ENCODE measurements at regions not wholly inside any gene's neighbourhood (a gene's known extent, or its start where the extent isn't known, plus 50 kb on each side); places are given as distances from the start of the nearest gene placed in this dataset.
"Not testable (repeated sequence)": the region's sequence is repeated elsewhere in the genome, so short reads cannot be mapped to it uniquely, and the experiment has no call there.

DNA sequence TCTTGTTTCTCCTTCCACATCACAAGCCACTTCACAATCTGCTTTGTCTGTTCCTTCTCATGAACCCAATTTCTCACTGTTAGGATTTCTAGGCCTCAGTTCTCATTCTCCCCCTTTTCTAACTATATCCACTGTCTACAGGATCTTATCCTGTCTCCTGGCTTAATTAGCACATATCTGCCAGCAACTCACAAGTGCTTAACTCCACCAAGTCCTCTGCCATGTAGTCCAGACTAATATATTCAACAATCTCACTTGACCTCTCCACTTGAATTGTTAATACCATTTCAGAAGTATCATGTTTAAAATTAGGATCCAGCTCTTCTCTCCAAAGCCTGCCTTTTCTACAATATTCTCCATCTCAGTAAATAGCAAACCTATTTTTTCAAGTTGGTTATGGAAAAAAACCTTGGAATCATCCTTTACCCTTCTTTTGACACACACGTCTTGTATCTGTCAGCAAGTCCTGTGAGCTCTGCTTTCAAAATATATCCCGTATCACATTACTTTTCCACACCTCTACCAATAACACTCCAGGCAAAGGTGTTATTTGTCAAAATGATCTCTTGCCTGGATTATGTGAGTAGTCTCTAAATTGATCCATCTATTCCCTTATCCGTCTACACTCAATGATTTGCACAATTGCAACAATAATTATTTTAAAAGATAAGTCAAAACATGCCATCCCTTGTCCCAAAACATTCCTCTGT is 127.2 kb upstream of the SLIT2 start:
- no peak for DNase-seq (ENCODE audit: low read depth in 2 of 2, low spot score in 1 of 2)

DNA sequence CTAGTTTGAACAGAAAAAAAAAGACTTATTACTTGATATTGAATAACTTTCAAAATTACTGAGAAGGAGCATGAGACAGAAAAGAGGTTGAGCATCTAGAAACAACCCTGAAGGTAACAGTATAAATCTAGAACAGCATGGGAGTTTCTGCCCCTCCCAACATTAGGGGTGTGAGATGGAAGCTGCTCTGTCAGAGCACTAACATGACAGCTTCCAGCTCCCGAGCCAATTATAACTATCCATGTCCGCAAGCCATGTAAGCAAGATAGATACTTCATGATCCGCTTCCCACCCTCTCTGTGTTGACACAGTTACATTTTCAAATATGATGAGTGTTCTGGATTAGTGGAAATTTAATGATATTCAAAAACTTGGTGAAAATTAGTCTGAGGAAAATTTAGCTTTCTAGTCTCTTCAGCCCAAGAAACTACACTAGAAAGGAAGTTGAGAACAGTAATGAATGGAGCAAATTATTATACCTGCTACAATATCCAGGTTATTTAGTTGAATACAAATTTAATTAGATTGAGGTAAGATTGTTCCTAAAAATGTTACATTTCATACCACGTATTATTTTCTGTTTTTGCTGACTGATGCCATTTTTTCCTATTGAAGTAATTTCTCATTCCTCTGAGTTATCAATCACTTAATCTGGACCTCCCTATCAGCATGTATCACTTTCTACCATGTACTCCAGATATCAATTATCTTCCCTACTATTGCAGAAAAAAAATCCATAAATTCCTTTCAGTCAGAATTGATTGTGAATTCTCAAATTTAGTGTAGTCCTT is 129.3 kb upstream of the SLIT2 start:
- DNase-seq (ENCODE audit: low read depth in 2 of 2, low spot score in 1 of 2), result no peak

DNA sequence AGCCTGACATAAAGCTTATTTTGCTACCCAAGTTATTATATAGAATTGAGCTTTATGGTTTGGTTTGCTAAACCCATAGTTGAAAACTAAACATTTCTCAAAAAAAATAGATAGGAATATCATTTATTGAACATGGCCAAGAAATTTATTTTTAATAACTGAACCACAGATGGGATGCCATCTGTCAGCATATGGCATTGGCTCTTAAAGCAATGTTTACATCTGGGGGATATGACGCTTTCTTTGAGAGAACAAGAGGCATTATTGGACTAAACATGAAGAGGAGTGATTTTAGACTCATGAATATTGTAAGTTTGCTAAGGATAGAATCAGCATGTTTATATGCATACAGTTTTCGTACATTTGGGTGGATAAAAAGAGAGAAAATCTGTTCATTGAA is 132.6 kb upstream of the SLIT2 start:
- DNase-seq (ENCODE audit: low read depth in 2 of 2, low spot score in 1 of 2), result no peak

DNA sequence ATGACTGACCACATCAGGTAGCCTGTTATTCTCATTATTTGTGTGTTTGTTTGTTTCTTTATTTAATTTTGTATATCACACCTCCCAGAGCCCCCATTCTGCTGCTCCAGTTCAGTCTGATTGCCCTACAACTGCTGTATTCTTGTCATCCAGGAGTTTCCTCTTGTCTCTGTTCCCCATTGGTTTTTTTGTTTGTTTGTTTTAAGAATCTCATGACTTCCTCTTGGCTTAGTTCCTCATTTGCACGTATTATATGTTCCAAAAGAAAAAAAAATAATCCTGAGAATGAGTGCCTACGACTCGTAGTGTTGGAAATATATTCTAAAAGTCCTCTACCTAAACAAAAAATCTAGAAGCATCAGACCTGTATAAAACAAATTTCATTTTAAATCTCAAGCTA is 142.3 kb upstream of the SLIT2 start:
- no peak for DNase-seq (ENCODE audit: low read depth in 2 of 2, low spot score in 1 of 2)

DNA sequence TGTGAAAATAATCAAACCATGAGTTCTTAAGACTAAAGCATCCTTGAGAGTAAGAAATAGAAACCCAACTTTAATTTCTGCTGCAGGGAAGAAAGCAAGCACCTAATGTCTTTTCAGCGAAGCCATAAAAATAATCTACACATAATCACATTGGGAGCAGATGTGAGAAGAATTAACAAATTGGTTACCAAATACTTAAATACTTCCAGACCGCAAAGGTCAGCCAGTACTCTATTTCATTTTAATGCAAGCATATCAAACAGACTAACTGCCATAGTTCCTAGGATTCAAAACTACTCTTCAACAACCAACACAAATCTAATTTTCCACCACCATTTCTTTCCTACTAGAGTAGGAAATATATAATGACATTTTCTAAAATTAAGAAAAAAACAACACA is 144.8 kb upstream of the SLIT2 start:
- DNase-seq (ENCODE audit: low read depth in 2 of 2, low spot score in 1 of 2), result no peak

DNA sequence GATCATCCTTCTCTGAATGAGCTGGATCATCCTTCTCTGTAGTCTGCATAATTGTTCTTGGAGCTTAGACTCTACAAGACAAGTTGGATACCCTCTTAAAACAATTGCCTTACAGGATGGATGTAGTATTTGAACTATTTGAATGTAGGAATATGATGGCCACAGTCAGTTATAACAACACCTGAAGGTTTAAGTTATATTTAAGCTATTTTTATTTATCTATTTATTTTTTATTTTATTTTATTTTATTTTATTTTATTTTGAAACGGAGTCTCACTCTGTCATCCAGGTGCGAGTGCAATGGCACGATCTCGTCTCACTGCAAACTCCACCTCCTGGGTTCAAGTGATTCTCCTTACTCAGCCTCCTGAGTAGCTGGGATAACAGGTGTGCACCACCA is 149.9 kb upstream of the SLIT2 start:
- DNase-seq (ENCODE audit: low read depth in 2 of 2, low spot score in 1 of 2), result no peak

DNA sequence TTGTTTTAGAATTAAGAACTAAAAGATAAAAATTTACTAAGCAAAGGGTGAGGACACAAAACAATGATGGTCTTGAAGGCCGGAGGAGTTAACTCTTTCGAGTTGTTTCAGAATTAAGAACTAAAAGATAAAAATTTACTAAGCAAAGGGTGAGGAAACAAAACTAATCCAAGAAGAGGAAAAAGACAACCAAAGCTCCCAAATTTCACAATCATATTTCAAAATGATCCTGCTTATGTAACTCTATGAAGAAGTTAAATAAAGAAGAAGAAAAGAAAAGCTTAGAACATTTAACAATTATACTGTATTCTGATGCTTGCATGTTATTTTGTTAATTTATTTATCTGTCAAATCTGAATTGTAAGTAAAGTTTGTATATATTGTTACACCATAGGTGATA is 154.8 kb upstream of the SLIT2 start:
- no peak for DNase-seq (ENCODE audit: low read depth in 2 of 2, low spot score in 1 of 2)

DNA sequence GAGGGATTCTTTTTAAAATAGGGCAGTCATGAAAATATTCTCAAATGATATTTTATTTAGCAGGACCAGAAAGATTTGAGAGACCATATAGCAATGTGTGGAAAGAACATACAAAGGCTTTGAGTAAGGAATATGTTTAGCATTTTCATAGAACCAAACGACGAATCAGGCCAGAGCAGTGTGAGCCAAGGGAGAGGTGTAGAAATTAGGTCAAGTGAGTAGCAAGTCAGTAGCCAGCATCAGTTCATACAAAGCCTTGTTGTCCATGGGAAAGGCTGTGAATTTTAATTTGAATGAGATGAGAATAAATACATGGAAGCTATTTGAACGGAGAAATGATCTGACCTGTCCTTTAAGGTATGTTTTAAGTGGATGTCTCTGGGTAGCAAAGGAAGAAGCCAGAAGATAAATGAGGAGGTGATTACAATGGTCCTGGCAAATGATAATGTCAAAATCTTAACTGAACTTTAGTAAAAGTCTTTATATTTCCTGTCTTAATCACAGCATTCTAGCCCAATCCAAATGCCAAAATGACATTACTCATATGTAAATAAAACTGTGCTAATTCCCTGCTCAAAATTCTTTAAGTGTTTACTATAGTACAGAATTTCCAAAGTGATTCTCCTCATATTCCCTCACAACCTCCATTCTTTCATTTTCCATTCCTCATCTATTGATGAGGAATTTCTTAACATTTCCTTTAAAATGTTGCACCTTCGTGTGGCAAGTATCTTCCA is 155.7 kb upstream of the SLIT2 start:
- DNase-seq (ENCODE audit: low read depth in 2 of 2, low spot score in 1 of 2), result no peak

DNA sequence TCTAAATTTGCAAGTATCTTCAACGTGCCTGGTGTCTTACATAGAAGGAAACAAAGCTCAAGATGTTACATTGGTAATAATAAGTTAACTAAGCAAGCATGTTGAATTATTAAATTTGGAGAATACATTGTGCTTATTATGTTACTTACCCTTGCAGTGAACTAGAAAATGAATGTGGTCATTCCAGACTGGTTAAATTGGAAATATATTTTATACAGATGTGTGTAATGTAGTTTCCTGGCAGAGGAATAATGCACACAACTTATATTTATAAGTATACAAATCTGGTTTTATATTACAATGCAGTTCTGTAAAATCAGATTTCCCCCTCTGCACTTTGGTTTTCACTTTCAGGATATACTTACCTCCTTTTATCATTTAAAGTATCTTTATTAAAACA is 159.9 kb upstream of the SLIT2 start:
- DNase-seq (ENCODE audit: low read depth in 2 of 2, low spot score in 1 of 2), result no peak

DNA sequence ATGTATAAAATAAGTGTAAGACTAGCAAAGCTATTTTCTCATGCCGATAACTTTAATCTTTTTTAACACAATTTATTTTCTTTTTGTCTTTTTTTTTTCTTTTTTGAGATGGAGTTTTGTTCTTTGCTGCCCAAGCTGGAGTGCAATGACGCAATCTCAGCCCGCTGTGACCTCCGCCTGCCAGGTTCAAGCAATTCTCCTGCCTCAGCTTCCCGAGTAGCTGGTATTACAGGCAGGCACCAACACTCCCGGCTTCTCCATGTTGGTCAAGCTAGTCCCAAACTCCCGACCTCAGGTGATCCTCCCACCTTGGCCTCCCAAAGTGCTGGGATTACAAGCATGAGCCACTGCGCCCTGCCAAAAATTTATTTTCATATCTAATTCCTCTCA is 164.2 kb upstream of the SLIT2 start:
- DNase-seq (ENCODE audit: low read depth in 2 of 2, low spot score in 1 of 2), result no peak

DNA sequence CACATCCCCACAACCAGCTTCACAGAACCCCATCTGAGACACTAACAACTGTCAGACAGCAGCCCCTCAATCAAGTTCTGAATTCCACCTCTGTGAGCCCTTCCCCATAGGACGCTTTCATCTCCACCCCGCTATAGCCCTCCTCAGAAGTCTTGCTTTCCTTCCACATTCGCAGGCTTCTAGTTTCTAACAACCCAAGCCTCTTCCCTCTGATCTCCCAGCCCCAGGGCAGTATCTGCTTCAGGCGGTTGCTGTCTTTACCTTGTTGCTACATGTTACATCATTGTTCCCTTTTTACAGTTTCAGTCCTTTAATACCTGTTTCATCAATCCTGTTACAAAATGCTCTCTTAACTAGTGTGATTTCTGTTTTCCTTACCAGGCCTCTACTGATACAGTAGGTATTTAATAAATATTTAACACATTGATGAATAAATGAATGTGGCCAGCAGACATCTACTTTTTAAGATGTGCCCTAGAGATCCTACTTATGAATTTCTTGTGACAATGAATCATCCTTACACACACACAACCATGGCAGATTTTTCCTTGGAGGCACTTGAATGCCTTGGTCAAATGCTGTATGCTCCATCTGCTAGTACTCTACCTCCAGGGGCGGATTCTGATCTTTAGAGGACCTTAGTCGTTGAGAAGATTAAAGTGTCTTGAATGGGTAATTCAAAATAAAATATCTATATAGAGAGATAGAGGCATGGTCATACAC is 164.7 kb upstream of the SLIT2 start:
- no peak for DNase-seq (ENCODE audit: low read depth in 2 of 2, low spot score in 1 of 2)

DNA sequence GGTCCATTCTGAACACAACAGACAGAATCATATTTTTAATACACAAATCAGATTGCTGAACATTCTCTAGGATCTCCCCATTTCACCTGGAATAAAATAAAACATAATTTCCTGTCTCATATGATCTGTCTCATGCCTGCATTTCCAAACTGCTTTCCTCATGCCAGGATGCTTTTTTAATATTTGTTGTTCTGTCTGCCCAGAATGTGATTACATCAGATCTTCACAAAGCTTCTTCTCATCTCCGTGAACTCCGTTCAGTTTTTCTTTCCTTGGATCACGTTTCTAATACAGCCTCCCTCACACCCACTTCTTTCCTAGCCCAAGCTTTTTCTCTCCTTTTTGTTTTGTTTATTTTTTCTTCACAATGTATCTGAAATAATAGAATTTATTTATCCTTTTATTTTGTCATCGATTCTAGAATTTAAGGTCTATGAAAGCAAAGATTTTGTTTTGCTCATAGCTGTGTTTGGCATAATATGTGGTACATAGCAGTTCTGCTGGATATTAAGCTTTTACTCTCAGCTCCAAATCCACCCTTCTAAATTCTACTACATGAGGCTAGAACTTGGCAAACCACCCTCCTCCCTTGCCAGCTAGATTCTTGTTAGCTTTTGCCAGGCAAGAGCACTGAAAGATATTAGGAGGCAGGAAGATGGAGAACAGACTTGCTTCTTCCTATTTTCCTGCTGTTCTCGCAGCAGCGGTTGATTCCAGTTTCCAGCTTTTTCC is 165.5 kb upstream of the SLIT2 start:
- no peak for DNase-seq (ENCODE audit: low read depth in 2 of 2, low spot score in 1 of 2)

DNA sequence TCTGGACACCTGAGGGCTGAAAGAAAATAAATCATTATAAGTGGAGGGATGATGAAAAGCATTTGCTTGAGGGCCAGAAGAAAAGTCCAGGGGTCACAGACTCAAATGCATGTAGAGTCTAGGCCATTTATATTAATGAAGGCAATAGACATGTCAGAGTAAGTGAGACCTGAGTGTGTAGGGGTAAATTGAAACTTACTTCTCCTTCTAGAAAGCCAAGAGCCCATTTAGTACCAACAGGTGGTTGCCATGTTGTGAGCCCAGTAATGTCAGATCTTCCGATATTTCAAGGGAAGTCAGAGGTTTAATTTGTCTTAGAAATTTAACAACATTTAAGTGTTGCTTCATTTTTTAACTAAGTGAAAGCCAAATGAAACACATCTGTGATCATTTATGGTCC is 166.1 kb upstream of the SLIT2 start:
- DNase-seq (ENCODE audit: low read depth in 2 of 2, low spot score in 1 of 2), result no peak

DNA sequence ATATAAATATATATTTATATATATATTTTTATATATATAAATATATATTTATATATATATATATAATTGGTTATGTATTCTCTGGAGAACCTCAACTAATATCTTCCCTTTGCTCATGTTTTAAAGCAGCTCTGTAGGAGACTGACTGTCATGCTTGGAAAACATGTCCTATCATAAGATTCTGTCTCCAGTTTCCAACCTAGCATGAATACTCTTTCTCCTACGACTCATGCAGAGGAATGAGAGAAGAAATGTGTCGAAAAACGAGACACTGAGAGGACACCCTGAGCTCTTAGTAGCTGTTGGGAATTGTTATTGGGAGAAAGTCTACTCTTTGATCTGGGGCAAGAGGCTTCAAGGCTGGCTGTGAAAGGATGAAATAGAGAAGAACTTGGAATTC is 166.5 kb upstream of the SLIT2 start:
- no peak for DNase-seq (ENCODE audit: low read depth in 2 of 2, low spot score in 1 of 2)

DNA sequence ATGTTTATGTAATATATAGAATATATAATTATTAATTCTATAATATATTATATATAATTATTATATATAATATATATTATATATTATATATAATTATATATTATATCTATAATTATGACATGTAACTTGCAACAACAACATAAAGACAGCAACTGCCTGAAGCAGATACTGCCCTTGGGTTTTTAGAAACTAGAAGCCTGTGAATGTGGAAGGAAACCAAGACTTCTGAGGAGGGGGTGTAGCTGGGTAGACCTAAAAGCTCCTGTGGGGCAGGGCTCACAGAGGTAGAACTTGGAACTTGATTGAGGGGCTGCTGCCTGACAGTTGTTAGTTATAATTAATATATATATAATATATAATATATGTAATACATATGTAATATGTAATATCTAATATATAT is 167.2 kb upstream of the SLIT2 start:
- DNase-seq (ENCODE audit: low read depth in 2 of 2, low spot score in 1 of 2), result no peak

DNA sequence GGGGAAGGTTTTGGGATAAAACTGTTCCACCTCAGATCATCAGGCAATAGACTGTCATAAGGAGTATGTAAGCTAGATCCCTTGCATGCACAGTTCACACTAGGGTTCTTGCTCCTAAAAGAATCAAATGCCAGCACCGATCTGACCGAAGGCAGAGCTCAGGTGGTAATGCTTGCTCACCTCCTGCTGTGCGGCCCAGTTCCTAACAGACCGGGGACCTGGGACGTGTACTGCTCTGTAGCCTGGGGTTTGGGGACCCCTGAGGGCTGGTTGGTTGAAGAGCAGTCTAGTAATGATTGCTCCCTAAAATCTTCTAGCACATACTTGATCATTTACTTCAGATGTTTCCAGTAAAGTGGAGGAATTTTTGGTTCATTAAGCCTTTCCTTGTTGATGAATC is 173.1 kb upstream of the SLIT2 start:
- no peak for DNase-seq (ENCODE audit: low read depth in 2 of 2, low spot score in 1 of 2)

DNA sequence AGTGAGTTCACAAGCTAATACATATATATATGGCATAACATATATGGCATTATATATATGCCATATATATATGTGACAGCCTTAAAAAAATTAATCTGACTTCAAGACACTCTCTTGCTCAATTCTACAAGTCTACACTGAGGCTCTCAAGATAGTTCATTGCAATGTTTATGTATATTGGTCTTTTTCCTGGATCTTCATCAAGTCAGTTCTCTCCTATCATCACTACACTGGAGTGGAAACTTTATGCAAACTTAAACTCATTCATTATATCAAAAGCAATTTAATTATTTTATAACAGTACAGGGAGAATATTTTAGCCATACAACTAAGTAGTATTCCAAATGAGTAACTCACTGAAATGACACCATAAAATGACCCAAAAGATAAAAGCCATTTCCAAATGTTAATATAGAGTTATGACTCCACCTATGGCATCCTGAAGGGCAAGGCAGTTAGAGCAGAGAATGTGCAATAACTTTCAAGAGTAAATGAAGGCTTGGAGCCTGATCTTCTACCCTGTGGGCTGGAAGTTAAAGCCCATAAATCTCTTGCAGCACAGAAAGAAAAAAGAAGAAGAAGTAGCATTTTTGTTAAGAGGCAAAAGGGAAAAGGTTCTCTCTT is 176.3 kb upstream of the SLIT2 start:
- DNase-seq (ENCODE audit: low read depth in 2 of 2, low spot score in 1 of 2), result no peak

DNA sequence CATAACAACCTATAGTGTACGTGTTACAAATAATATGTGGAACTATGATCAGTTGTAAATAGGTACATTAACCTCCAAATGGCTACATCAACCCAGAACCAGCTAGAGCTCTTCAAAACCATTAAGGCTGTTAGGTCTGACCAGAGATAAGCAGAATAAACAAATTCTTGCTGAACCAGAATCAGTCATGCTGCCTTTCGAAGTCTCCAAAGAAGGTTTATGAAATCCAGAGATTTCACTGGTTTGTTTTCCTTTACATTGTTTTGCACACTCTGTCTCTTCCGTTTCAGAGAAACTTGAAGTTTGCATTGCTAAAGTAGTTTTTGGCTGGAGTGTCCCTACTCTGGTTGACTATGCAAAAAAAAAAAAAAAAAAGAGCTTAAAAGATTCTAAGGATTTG is 177.3 kb upstream of the SLIT2 start:
- no peak for DNase-seq (ENCODE audit: low read depth in 2 of 2, low spot score in 1 of 2)

DNA sequence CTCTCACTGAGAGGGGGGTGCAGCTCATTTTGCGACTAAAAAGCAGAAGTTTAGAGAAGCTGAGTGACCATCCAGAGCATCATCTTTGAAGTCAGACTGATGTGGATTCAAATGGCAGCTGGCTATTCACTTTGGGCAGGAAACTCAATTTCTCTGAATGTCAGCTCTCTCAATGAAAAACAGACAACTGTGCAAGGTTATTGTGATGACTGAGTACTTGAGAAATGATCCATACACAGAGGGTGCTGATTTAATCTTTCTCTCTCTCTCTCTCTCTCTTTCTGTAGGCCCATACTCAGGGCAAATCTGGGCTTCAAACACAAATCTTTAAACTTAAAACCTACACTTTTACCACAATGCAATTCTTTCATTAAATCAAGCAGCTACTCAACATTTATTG is 185.8 kb upstream of the SLIT2 start:
- no peak for DNase-seq (ENCODE audit: low read depth in 2 of 2, low spot score in 1 of 2)

DNA sequence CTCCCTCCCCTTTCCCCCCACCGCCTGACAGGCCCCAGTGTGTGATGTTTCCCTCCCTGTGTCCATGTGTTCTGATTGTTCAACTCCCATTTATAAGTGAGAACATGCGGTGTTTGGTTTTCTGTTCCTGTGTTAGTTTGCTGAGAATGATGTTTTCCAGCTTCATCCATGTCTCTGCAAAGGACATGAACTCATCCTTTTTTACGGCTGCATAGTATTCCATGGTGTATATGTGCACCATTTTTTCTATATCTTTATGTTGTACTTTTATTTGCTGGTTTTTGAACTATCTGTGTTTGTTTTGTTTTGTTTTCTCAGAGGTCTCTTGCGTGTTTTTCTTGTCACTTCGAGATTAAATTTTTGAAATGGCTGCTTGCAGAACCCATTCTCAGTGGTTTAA is 188.8 kb upstream of the SLIT2 start:
- DNase-seq (ENCODE audit: low read depth in 2 of 2, low spot score in 1 of 2), result not testable (repeated sequence)

DNA sequence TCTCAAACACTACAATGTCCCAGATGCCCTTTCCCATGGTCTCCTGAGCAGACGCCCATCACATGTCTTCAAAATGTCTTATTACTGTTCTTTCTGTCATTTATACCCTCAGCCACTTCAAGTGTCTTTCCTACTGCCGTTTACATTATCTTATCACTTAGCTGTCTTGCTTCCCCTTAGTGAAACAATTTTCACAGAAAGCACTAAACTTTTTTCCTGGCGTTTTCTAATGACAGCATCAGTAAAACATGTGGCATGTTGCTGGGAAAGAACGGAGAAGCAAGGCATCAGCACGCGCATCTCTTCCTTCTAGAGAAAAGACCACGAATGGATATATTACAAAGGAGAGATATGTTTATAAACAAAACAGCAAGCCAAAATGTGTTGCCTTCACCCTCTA is 189.7 kb upstream of the SLIT2 start:
- DNase-seq (ENCODE audit: low read depth in 2 of 2, low spot score in 1 of 2), result no peak
